Fibroblast of skin of left quadriceps (primary cell): ENCODE measurements at regions not wholly inside any gene's neighbourhood (a gene's known extent, or its start where the extent isn't known, plus 50 kb on each side); places are given as distances from the start of the nearest gene placed in this dataset.
A peak's percentile ranks its signal among the peaks of the same experiment; 100 is the strongest.

Source experiments
- DNase-seq, 2 experiments: peaks; one replicate each; pipeline ENCODE4 v3.0.0-alpha.2; 2013; ENCODE audit warnings: low read depth in 2 of 2

DNA sequence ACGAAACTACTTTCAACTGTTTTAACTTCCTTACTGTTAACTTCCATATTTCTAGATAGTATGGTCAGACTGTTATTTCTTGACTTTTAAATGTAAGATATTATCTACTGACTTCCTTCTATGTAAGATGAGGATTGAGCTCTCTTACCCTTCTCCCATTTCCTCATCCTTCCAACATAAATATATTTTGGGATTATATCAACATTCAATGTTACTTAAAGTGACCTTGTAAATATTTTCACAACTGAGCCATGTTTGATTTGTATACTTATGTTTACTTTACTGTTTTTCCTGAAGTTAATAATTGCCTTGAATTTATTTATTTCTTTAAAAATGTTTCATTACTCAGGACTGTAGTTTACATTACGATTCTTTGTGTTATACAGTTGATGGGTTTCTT, 148.7 kb downstream of the ZIC5 start:
- DNase-seq = no peak

- DNase-seq = no peak
Measured at GRCh38 chr13:99821741-99822140, 149.8 kb downstream of the ZIC5 start.

DNA sequence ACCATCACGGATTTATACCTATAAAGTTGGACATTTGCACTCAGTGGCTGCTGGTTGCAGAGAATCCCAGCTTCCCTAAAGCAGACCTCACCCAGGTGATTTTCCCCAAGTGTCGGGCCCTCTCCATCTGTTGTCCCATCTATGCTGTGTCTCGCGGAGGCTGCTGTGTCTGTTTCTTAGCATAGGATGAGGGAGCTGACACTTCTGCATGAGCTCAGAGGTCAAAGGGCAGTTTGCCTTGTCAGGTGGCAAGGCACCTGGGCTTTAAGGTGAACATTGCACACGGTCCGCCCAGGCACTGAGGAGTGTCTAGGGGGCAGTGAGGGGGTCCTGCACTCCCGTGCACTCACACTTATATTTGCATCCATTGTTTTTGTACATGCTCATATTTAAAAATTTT, 151.6 kb downstream of the ZIC5 start:
- no peak for DNase-seq

DNA sequence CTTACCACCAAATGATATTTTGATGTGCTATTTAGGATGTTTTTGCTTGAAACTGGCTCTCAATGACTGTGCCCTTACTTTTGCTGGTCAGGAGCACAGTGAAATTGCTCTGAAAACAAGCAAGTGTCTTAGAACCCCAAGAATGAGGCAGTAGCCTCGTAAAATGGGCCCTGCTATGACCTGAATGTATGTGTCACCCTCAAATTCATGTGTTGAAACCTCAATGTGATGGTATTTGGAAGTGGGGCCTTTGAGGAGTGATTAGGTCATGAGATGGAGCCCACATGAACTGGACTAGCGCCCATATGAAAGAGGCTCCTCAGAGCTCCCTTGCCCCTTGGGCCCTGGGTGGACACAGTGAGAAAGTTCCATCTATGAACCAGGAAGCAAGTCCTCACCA, 155.2 kb downstream of the ZIC5 start:
- no peak for DNase-seq

- DNase-seq = no peak
Measured at GRCh38 chr13:99813336-99814095, 158.1 kb downstream of the ZIC5 start.

DNA sequence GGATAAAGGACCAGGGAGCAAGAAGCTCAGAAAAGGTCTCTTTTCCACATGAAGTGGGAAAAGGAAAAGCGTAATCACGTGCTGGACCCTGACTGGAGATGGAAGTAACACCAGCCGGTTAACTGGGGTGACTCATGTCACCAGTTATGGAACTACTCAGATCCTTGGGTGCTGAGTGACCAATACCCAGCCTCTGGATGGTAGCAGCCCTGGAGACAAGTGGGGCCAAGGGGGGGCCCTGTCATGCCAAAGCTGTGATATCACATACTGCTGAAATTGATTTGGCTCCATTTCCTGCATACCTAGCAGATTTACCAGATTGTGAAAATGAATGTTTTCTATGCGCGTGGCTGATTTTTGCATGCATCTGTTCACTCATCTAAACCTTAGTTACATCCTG, 158.9 kb downstream of the ZIC5 start:
- peak; percentile 19 to 29 for DNase-seq

GRCh38 chr13:99811067-99811700, 160.4 kb downstream of the ZIC5 start:
- DNase-seq = no peak

DNA sequence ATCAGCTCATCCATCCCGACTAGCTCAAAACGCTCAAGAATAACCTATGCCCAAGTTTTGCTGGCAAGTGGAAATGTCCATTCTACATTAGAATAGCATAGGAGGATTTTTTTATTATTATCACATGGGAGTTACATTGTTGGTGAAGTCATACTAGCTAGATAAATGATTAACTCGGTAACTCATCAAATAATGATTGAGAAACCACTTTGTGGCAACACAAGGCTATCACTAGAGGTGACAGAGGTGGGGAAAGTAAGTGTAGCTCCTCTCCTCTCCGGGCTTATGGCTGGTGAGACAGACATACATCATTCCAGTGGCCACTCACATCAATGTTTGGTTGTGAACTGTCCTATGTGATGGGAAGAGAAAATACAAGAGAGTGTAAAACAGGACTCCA, 161.6 kb downstream of the ZIC5 start:
- DNase-seq = no peak

GRCh38 chr13:99809496-99809895, 162.1 kb downstream of the ZIC5 start:
- DNase-seq = no peak

DNA sequence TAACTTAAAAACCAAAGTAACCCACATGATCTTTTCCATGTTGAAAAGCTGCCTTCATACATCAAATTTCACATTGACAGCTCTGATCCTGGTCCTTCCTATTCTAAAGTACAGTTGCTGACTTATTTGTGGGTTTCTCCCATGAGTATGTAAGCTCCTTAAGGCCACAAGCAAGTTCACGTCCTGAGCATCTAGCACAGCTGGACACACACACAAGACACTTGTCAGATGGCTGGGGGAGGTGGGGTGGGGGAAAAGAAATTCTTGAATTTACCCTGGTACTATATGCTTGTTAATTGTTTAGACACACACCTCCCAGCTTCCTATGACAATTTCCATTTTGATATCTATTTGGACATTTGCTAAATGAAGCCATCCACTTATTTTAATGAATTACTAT, 162.8 kb downstream of the ZIC5 start:
- no peak for DNase-seq

- DNase-seq = no peak
Measured at GRCh38 chr13:99806671-99807070, 164.9 kb downstream of the ZIC5 start.

- no peak for DNase-seq
Measured at GRCh38 chr13:99805361-99805760, 166.2 kb downstream of the ZIC5 start.

DNA sequence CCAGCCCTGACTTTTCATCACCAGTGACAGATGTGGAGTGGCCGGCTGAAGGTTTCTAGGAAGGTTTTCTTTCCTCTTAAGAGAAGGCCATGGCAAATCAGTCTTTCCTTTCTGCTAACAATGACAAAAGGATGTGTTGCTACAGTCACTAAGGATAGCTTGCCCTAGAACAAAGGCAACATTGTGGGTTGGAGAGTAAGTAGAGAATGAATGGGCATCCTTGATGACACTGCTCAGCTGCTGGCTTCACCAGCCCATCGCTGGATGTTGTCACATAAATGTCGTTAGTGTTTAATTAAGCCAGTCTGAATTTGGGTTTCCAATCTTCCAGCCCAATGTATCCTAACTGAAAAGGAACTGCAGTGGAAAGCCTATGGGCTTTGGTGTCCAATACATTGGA, 168.4 kb downstream of the ZIC5 start:
- DNase-seq = no peak

DNA sequence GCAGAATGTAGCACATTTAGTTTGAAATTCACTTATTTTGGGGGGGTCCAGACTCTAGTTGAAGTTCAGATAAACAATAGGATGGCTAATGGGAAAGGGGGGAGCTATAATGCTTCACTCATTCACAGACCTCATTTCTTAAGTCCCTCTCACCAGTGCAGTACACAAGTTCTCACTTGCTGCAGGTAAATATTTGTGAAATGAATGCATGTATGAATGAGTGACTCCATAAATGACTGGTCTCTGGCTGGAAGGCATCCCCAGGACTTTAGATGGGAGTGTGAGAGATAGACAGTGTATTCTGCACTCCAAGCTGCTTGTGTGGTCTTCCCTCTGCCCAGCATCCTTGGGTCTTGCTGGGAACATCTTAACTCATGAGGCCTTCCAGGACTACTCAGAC, 169.2 kb downstream of the ZIC5 start:
- no peak for DNase-seq

GRCh38 chr13:99800951-99801350, 170.6 kb downstream of the ZIC5 start:
- no peak for DNase-seq

DNA sequence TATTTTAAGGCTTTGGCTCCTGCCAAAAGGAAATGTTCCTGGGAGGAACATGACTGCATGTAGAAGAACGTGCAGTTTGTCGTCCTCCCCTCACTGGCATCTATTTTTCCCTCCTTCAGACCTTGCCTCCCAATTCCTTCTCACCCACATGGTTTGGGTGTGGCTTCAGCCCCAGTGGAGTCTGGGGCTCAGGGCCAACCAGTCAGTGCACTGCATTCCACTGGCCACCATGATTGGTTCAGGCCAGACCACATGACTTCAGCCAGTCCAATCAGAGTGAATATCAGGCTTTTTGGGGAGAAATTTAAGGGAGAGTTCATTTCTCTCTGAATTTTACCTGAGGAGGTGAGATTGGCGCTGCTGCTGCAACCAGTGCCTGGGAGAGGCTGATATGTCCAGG, 171.6 kb downstream of the ZIC5 start:
- DNase-seq = no peak

- no peak for DNase-seq
Measured at GRCh38 chr13:99798756-99799155, 172.8 kb downstream of the ZIC5 start.

GRCh38 chr13:99797691-99798090, 173.9 kb downstream of the ZIC5 start:
- no peak for DNase-seq

GRCh38 chr13:99796175-99796819, 175.3 kb downstream of the ZIC5 start:
- peak; percentile 20 to 21 for DNase-seq

DNA sequence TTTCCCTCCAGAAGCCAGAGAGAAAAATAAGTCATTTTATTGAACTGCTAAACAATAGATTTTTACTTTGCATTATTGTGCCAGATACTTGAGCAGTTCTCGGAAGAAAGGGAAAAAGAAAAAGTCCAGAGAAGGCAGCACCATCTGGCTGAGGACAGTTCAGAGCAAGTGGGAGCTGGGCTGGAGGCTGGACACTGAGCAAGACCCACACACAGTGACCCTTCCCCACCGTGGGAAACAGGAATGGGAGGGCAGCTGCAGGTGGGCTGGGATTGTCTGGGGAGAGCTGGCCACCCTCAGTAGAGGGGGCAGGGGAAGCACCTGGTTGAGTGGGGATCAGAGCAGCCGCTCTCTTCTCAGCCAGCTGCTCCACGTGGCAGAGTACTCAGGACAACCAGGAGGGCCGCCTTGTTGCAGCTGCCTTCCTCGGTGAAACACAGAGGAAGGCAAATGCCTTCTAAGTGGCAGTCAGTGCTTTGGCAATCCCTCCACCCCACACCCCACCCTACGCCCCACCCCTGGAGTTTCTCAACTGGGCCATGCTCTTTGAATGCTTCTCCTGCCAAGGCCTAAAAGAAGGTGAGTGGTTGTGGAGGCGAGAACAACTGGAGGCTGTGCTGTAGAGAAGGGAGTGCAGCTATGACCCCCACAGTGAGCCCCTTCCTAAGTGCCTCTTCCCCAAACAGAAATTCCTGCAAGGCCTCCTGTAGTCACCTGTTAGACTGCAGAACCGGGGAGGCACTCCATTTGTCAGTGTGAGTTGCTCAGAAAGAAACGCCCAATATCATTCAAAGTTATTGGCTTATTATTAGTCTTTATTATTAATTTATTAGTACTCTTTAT, 179.3 kb downstream of the ZIC5 start:
- DNase-seq = no peak

- no peak for DNase-seq
Measured at GRCh38 chr13:99782669-99783068, 188.9 kb downstream of the ZIC5 start.

DNA sequence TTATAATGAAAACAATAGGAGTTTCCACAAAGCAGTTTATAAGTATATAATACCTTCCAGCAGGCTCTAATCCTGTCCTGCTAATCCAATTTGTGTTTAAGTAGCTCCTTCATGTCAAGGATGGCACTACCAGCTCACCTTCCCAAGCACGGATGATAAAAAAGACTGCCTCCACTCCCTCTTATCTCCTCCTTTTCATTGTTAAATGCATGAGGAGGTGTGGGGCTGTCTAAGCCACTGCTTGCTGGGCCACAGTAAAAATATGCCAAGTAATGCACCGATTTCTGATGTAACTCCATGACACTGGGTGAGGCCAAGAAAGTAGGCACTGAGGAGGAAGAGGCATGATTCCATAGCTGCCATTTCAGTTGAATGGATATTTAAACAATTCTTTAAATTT, 193.1 kb downstream of the ZIC5 start:
- no peak for DNase-seq
